HG03025 (cell line): ENCODE measurements at regions not wholly inside any gene's neighbourhood (a gene's known extent, or its start where the extent isn't known, plus 50 kb on each side); places are given as distances from the start of the nearest gene placed in this dataset.
A peak's percentile ranks its signal among the peaks of the same experiment; 100 is the strongest.

Experiments
- ATAC-seq: cut with Tn5 transposase; IDR thresholded peaks from one replicate; pipeline ENCODE4 v1.9.1; 2021; ENCODE audit warnings: mild to moderate bottlenecking, moderate library complexity; ENCODE audit not compliant: unreplicated experiment, low FRiP score

GRCh38 chr2:216925006-216925405 is 65.1 kb upstream of the TNP1 start:
- no peak for ATAC-seq

GRCh38 chr2:216923706-216924105 is 63.8 kb upstream of the TNP1 start:
- no peak for ATAC-seq

GRCh38 chr2:216922175-216922780 is 62.4 kb upstream of the TNP1 start:
- peak; percentile 60 for ATAC-seq

GRCh38 chr2:216920937-216921456 is 61.1 kb upstream of the TNP1 start:
- no peak for ATAC-seq

GRCh38 chr2:216920143-216920876 is 60.4 kb upstream of the TNP1 start:
- no peak for ATAC-seq

- no peak for ATAC-seq
Measured at GRCh38 chr2:216918088-216918680, 58.3 kb upstream of the TNP1 start.

GRCh38 chr2:216916956-216917650 is 57.2 kb upstream of the TNP1 start:
- ATAC-seq, result no peak

GRCh38 chr2:216915557-216916150 is 55.8 kb upstream of the TNP1 start:
- no peak for ATAC-seq

GRCh38 chr2:216914491-216914890 is 54.6 kb upstream of the TNP1 start:
- no peak for ATAC-seq

- ATAC-seq, result no peak
Measured at GRCh38 chr2:216911886-216912285, 52.0 kb upstream of the TNP1 start.

GRCh38 chr2:216911008-216911407 is 51.1 kb upstream of the TNP1 start:
- no peak for ATAC-seq

GRCh38 chr2:216909541-216910210 is 49.8 kb upstream of the TNP1 start:
- ATAC-seq, result no peak
